ENCODE measurements at regions not wholly inside any gene's neighbourhood (a gene's known extent, or its start where the extent isn't known, plus 50 kb on each side); places are given as distances from the start of the nearest gene placed in this dataset.

GRCh38 chr1:90502194-90502593 is 214.9 kb downstream of the BARHL2 start:
- intact Hi-C loops (cut with micrococcal nuclease) = no loop called here
- H3K36me3 Mint-ChIP-seq (ENCODE audit: low read depth) = no peaks in the 10 kb centered on the region

GRCh38 chr1:90501281-90501680 is 215.8 kb downstream of the BARHL2 start:
- no peaks in the 10 kb centered on the region for H3K36me3 Mint-ChIP-seq (ENCODE audit: low read depth)
- no peak overlapping the region for H3K4me3 Mint-ChIP-seq
- no peaks in the 10 kb centered on the region for H3K9me3 Mint-ChIP-seq
- intact Hi-C loops (cut with micrococcal nuclease) = no loop called here
- no peak overlapping the region for H3K27ac Mint-ChIP-seq
- no peaks in the 10 kb centered on the region for H3K4me1 Mint-ChIP-seq (ENCODE audit: low read depth)
- no peaks in the 10 kb centered on the region for H3K27me3 Mint-ChIP-seq

More at GRCh38 chr1:90502194-90502593, 214.9 kb downstream of the BARHL2 start:
- Mint-ChIP-seq H3K27ac (no peak overlapping the region), H3K4me1 (ENCODE audit: low read depth) (no peaks in the 10 kb centered on the region), H3K4me3 (no peak overlapping the region), H3K9me3 (no peaks in the 10 kb centered on the region), H3K27me3 (no peaks in the 10 kb centered on the region)

DNA sequence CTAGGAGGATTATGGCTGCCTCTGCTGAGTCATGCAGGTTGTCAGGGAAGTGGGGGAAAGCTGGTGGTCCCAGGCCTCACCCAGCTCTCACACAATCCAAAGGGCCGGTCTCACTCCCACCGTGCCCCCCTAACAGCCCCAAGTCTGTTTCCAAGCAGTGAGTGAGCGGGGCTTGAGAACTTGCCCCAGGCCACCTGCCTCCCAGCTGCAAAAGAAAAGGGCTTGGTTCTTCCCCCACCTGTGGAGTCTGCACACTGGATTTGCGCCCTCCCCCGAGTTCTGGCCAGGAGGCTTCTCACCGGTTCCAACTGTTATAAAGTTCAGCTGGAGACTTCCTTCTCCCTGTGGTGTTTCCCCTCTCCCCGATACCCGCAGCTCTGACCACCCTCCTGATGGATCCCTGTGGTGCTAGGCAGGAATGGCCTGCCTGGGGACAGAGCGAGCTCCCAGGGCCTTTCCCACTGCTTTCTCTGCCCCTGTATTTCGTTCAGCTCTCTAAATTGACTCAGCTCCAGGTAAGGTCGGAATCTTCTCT is 222.3 kb downstream of the BARHL2 start:
- intact Hi-C loops (cut with micrococcal nuclease) = no loop called here
- H3K4me1 Mint-ChIP-seq (ENCODE audit: low read depth) = no peaks in the 10 kb centered on the region
- H3K36me3 Mint-ChIP-seq (ENCODE audit: low read depth) = no peaks in the 10 kb centered on the region
- peaks cover 9% of the 10 kb centered on the region for H3K9me3 Mint-ChIP-seq
- H3K27me3 Mint-ChIP-seq = no peaks in the 10 kb centered on the region
- H3K27ac Mint-ChIP-seq = no peak overlapping the region
- H3K4me3 Mint-ChIP-seq = no peak overlapping the region

DNA sequence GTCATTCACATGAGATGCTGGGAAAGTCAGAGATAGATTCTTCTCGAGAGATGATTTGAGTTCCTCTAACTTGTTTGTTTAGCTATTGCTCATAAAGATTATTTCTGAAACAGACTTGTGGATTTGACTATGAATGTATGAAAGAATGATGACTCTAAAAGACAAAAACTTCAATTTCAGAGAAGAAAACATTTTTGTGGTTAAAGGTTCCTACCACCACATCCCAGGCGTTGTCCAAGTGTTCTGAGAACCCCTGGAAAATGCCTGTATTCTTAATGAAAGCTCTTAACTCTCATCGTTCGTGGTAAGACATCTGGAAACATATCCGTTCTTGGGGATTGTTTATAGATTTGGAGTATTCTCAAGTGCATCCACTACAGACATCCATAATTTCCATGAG is 228.7 kb downstream of the BARHL2 start:
- no peak overlapping the region for H3K4me3 Mint-ChIP-seq
- no peaks in the 10 kb centered on the region for H3K27me3 Mint-ChIP-seq
- no peak overlapping the region for H3K27ac Mint-ChIP-seq
- intact Hi-C loops (cut with micrococcal nuclease) = no loop called here
- H3K9me3 Mint-ChIP-seq = peaks cover 9% of the 10 kb centered on the region
- no peaks in the 10 kb centered on the region for H3K4me1 Mint-ChIP-seq (ENCODE audit: low read depth)
- H3K36me3 Mint-ChIP-seq (ENCODE audit: low read depth) = no peaks in the 10 kb centered on the region

DNA sequence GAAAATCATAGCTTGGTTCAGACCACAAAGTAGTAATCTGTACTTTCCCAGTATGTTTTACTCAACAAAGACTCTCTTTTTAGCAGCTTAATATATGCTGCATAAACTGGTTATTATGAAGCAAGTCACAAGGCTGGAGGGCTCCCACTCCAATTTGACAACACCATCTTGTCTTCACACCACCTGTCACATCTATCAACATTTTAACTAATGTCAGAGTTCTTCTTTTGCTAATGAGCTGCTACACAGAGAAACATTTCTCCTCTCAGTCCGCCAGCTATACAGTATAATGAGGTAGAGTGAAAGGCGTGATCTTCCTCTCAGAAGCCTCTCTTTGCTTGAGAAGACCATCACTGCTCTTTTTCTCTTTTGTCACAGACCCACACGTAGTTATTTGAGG is 230.1 kb downstream of the BARHL2 start:
- intact Hi-C loops (cut with micrococcal nuclease) = no loop called here
- Mint-ChIP-seq H3K27me3 (no peaks in the 10 kb centered on the region), H3K9me3 (peaks cover 6% of the 10 kb centered on the region), H3K36me3 (ENCODE audit: low read depth) (no peaks in the 10 kb centered on the region), H3K4me3 (no peak overlapping the region), H3K4me1 (ENCODE audit: low read depth) (no peaks in the 10 kb centered on the region), H3K27ac (no peak overlapping the region)

DNA sequence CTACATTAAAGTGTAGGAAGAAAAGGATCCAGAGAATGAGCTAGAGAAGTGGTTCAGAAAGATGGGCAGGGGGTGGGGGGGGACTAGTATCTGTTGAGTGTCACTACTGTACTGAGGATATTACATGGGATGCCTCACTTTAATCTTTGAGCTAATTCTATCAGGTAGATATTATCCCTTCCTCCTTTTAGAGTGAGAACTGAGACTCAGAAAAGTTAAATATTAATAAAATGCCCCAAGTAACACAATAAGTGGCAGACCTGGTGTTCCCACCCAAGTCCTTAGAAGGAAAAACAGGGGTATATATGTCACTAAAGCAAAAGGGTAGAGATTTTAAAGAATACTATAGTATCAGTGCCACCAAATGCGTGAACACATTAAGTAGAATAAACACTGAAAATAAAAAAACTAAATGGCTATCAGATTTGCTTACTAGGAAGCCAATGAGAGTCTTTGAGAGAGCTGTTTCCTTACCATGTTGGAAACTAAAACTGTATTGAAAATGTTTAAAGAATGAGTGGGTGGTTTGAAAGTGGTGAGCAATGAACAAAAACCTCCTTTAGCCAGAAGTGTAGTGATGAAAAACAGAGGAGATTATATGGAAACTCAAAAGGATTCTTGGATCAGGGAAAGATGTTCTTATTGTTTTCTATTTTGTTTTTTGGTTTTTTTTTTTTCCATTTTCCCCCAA is 230.8 kb downstream of the BARHL2 start:
- no peak overlapping the region for H3K4me3 Mint-ChIP-seq
- no peaks in the 10 kb centered on the region for H3K36me3 Mint-ChIP-seq (ENCODE audit: low read depth)
- H3K9me3 Mint-ChIP-seq = no peaks in the 10 kb centered on the region
- H3K27me3 Mint-ChIP-seq = no peaks in the 10 kb centered on the region
- H3K27ac Mint-ChIP-seq = no peak overlapping the region
- H3K4me1 Mint-ChIP-seq (ENCODE audit: low read depth) = no peaks in the 10 kb centered on the region
- intact Hi-C loops (cut with micrococcal nuclease) = no loop called here

DNA sequence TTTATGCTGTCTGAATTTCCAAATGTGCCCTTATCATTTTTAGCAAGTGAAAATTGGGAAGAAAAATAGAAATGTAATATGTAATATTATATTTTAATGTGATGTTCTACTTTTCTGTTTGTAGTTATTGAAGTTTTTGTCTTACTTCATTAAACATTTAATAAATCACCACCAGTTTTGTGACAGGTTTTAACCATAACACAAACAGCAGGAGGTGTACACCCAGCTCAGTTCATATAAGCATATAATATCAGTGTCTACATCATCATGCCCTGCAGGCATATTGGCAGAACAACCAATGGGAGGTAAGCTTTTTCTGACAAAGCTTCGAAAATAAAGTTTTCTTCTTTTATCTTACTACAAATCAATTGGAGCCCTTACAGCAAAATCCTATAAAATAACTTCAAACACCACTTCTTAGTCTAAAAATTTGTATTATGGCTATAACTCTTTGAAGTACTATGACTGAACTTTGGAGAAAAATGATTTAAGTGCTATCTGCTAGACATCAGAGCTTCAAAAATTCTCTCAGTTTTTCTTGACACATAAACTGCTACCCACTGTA is 236.7 kb downstream of the BARHL2 start:
- Mint-ChIP-seq H3K36me3 (ENCODE audit: low read depth) (no peaks in the 10 kb centered on the region), H3K4me1 (ENCODE audit: low read depth) (no peaks in the 10 kb centered on the region), H3K4me3 (no peak overlapping the region), H3K27me3 (no peaks in the 10 kb centered on the region), H3K9me3 (no peaks in the 10 kb centered on the region), H3K27ac (no peak overlapping the region)
- intact Hi-C loops (cut with micrococcal nuclease) = no loop called here

- Mint-ChIP-seq H3K4me3 (no peak overlapping the region), H3K27me3 (no peaks in the 10 kb centered on the region), H3K9me3 (no peaks in the 10 kb centered on the region), H3K4me1 (ENCODE audit: low read depth) (no peaks in the 10 kb centered on the region), H3K36me3 (ENCODE audit: low read depth) (no peaks in the 10 kb centered on the region), H3K27ac (no peak overlapping the region)
- intact Hi-C loops (cut with micrococcal nuclease) = no loop called here
These were observed 240.1 kb downstream of the BARHL2 start for GRCh38 chr1:90476994-90477393.

GRCh38 chr1:90476411-90476810 is 240.7 kb downstream of the BARHL2 start:
- Mint-ChIP-seq H3K9me3 (no peaks in the 10 kb centered on the region), H3K4me1 (ENCODE audit: low read depth) (no peaks in the 10 kb centered on the region), H3K36me3 (ENCODE audit: low read depth) (no peaks in the 10 kb centered on the region), H3K27me3 (no peaks in the 10 kb centered on the region), H3K27ac (no peak overlapping the region), H3K4me3 (no peak overlapping the region)
- intact Hi-C loops (cut with micrococcal nuclease) = no loop called here

DNA sequence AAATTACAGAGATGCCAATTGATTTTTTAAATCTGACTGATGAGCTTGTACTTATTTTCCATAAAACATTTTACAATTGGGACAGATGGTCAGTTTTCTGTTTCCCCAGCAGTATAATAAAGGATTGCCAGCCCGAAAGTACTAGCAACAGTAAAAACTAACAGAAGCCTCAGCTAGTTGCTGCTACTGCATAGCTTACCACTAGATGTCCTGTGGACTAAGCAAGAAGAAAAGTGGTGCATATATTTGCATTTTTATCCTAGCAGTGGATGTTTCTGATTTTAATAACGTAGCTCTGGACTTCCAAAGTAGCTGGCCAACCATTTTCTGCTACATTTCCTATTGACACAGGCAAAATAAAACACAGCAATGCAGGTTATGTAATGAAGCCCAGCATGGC is 241.5 kb downstream of the BARHL2 start:
- Mint-ChIP-seq H3K27me3 (no peaks in the 10 kb centered on the region), H3K4me1 (ENCODE audit: low read depth) (no peaks in the 10 kb centered on the region), H3K27ac (no peak overlapping the region), H3K9me3 (no peaks in the 10 kb centered on the region), H3K4me3 (no peak overlapping the region), H3K36me3 (ENCODE audit: low read depth) (no peaks in the 10 kb centered on the region)
- intact Hi-C loops (cut with micrococcal nuclease) = no loop called here

- no peak overlapping the region for H3K27ac Mint-ChIP-seq
- intact Hi-C loops (cut with micrococcal nuclease) = no loop called here
- H3K27me3 Mint-ChIP-seq = no peaks in the 10 kb centered on the region
- no peak overlapping the region for H3K4me3 Mint-ChIP-seq
- no peaks in the 10 kb centered on the region for H3K36me3 Mint-ChIP-seq (ENCODE audit: low read depth)
- H3K4me1 Mint-ChIP-seq (ENCODE audit: low read depth) = no peaks in the 10 kb centered on the region
- no peaks in the 10 kb centered on the region for H3K9me3 Mint-ChIP-seq
These were observed 242.4 kb downstream of the BARHL2 start for GRCh38 chr1:90474731-90475130.

DNA sequence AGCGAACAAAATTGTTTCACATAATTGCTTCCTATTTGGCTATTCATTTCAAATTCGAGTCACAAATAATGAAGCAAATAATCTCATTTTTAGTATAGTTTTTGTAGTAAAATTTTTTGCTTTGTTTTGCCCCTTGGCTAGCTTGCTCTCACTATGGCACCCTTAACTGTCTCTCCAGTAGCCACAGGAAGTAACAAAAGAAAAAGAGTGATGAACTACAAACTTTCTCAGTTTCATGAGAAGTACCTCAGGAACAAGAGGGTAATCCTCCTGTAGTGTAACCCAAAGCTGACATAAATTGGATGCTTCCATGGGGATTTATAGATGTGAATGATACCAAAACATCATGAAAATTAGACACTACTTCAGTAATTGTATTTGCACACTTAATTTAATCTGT is 242.9 kb downstream of the BARHL2 start:
- H3K4me3 Mint-ChIP-seq = no peak overlapping the region
- no peak overlapping the region for H3K27ac Mint-ChIP-seq
- intact Hi-C loops (cut with micrococcal nuclease) = no loop called here
- no peaks in the 10 kb centered on the region for H3K9me3 Mint-ChIP-seq
- H3K27me3 Mint-ChIP-seq = no peaks in the 10 kb centered on the region
- H3K4me1 Mint-ChIP-seq (ENCODE audit: low read depth) = no peaks in the 10 kb centered on the region
- no peaks in the 10 kb centered on the region for H3K36me3 Mint-ChIP-seq (ENCODE audit: low read depth)

- Mint-ChIP-seq H3K27me3 (no peaks in the 10 kb centered on the region), H3K36me3 (ENCODE audit: low read depth) (no peaks in the 10 kb centered on the region), H3K4me1 (ENCODE audit: low read depth) (no peaks in the 10 kb centered on the region), H3K27ac (no peak overlapping the region), H3K9me3 (no peaks in the 10 kb centered on the region), H3K4me3 (no peak overlapping the region)
- intact Hi-C loops (cut with micrococcal nuclease) = no loop called here
These were observed 244.3 kb downstream of the BARHL2 start for GRCh38 chr1:90472775-90473174.

GRCh38 chr1:90459570-90459969 is 257.5 kb downstream of the BARHL2 start:
- no peak overlapping the region for H3K4me3 Mint-ChIP-seq

DNA sequence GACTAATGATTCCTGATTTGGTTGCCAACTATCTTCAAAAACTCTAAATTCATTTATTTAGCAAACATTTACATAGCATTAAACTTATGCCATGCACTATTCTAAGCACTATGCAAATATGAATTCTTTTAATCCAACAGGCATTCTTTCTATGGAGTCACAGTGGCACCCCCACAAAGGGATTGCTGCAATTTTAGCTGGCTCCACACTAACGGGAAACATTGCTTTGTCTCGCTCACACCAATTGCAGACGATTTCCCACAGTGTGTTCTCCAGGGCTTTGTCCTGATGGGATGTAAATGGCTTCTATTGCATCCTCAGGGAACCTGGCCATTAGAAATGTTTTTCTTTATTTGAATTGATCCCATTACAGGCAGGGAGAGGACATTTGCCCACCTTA is 259.1 kb downstream of the BARHL2 start:
- no peaks in the 10 kb centered on the region for H3K9me3 Mint-ChIP-seq
- no peak overlapping the region for H3K4me3 Mint-ChIP-seq
- H3K27me3 Mint-ChIP-seq = no peaks in the 10 kb centered on the region
- H3K36me3 Mint-ChIP-seq (ENCODE audit: low read depth) = no peaks in the 10 kb centered on the region
- intact Hi-C loops (cut with micrococcal nuclease) = no loop called here
- no peak overlapping the region for H3K27ac Mint-ChIP-seq
- H3K4me1 Mint-ChIP-seq (ENCODE audit: low read depth) = no peaks in the 10 kb centered on the region

More at GRCh38 chr1:90459570-90459969, 257.5 kb downstream of the BARHL2 start:
- intact Hi-C loops (cut with micrococcal nuclease) = no loop called here
- Mint-ChIP-seq H3K27ac (no peak overlapping the region), H3K4me1 (ENCODE audit: low read depth) (no peaks in the 10 kb centered on the region), H3K27me3 (no peaks in the 10 kb centered on the region), H3K9me3 (no peaks in the 10 kb centered on the region), H3K36me3 (ENCODE audit: low read depth) (no peaks in the 10 kb centered on the region)

Measured in dendritic cell treated with granulocyte-macrophage colony-stimulating factor and Interleukin-4, amounts not matched to agents 40 ng/mL and 50 ng/mL, for 4 days (primary cell).